Stomach (tissue), 8 donors: ENCODE measurements at regions not wholly inside any gene's neighbourhood (a gene's known extent, or its start where the extent isn't known, plus 50 kb on each side); places are given as distances from the start of the nearest gene placed in this dataset.

ENCODE experiments used
- DNase-seq, 2 donors: peaks; one replicate each; pipeline versions ENCODE4 v3.0.0 to v3.0.0-alpha.2; 2013 to 2019
- H3K27ac ChIP-seq, 5 donors: fragments of 200-600 bp in 4 of 5; sonication (generic) in 4 of 5; one replicate each; pipeline ENCODE4 v1.5.1; 2013 to 2019; ENCODE audit warnings: mild to moderate bottlenecking in 1 of 5, moderate library complexity in 1 of 5
- H3K27me3 ChIP-seq, 3 donors: fragments of 200-600 bp; sonication (generic); one replicate each; pipeline ENCODE4 v1.5.1; 2017 to 2019; ENCODE audit warnings: mixed run types in 1 of 3
- H3K36me3 ChIP-seq, 4 donors: fragments of 200-600 bp; sonication (generic); 1 replicate in 3 of 4; 2 replicates in 1 of 4; pipeline ENCODE4 v1.5.1; 2016 to 2019
- H3K4me1 ChIP-seq, 4 donors: fragments of 200-600 bp; sonication (generic); one replicate each; pipeline ENCODE4 v1.5.1; 2016 to 2019
- H3K4me3 ChIP-seq, 4 donors: fragments of 200-600 bp; sonication (generic) in 3 of 4; one replicate each; pipeline ENCODE4 v1.5.1; 2016 to 2019; ENCODE audit warnings: mild to moderate bottlenecking in 1 of 4
- H3K9me3 ChIP-seq, 4 donors: fragments of 200-600 bp; sonication (generic); one replicate each; pipeline ENCODE4 v1.5.1; 2016 to 2019
- EP300 ChIP-seq: sonication (generic); formaldehyde crosslinking; IDR thresholded peaks from one replicate; pipeline ENCODE4 v1.6.1; 2017; ENCODE audit warnings: antibody characterized with exemption
- POLR2A ChIP-seq, 4 donors: fragments of 450-650 bp; IDR thresholded peaks; one replicate each; pipeline ENCODE4 v1.6.1; 2016; ENCODE audit warnings: antibody characterized with exemption in 4 of 4, control low read depth in 2 of 4, mild to moderate bottlenecking in 1 of 4, moderate library complexity in 1 of 4
- POLR2AphosphoS5 ChIP-seq, 3 donors: sonication (generic); formaldehyde crosslinking; IDR thresholded peaks; one replicate each; pipeline ENCODE4 v1.6.1; 2016; ENCODE audit warnings: antibody characterized with exemption in 3 of 3
- WGBS, 5 donors: extraction: QIAGEN DNeasy Blood & Tissue Kit in 3 of 5; methylation state at CpG; one replicate each; pipeline versions ENCODE4 v1.1.5 to v1.1.7; 2013 to 2018; 5-methylcytosine and 5-hydroxymethylcytosine counted together
- intact Hi-C: fragments of 100-400 bp; cut with DNase I; formaldehyde crosslinking; loops from one replicate; pipeline ENCODE4 v1.15.1; 2023; ENCODE audit warnings: low total_unique reads
- TF ChIP-seq, protein P1 (sequence below), 7 experiments: fragments of 450-650 bp in 4 of 7; fragments of 200-600 bp in 3 of 7; sonication (generic) in 3 of 7; IDR thresholded peaks; one replicate each; pipeline ENCODE4 v1.5.1; 2016 to 2019; ENCODE audit warnings: antibody characterized with exemption in 7 of 7, control low read depth in 2 of 7, mild to moderate bottlenecking in 1 of 7
- donor health status: healthy with polysubstance abuse.
- donor health status: Bipolar disorder and iron deficiency.
- donor health status: healthy.

DNA sequence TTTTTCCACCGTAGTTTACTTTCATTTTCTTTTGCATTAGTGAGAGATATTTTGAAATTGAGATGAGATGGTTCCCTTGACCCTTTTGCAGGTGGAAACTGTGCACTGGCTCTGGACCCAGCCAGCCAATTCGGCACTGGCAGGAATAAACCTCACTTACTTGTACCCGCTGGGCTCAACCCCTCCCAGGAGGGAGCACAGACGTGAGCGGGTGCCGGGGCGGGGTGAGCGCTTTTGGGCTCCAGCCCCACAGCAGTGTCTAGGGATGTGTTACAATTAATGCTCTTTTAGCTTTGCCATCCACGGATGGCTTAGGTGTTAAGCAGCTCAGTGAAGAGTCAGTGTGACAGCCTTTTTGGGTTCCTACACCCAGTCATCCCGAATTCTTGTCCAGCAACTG, 766.1 kb upstream of the CHD1 start:
- H3K27ac ChIP-seq, result no peak overlapping the region
- WGBS, 5 donors, result 89 to 93% (median 91%) methylated on average over 10 of the region's 10 CpGs
- no peaks in the 10 kb centered on the region for H3K36me3 ChIP-seq
- no peaks in the 10 kb centered on the region for H3K4me1 ChIP-seq
- no peaks in the 10 kb centered on the region for H3K27me3 ChIP-seq
- H3K9me3 ChIP-seq, result no peaks in the 10 kb centered on the region
- intact Hi-C loops, result no loop called here
- no peak overlapping the region for H3K4me3 ChIP-seq
- DNase-seq, result no peak
- no peak for TF ChIP-seq POLR2A (IDR thresholded peaks at IDR 0.05)
- TF ChIP-seq, protein P1, sequence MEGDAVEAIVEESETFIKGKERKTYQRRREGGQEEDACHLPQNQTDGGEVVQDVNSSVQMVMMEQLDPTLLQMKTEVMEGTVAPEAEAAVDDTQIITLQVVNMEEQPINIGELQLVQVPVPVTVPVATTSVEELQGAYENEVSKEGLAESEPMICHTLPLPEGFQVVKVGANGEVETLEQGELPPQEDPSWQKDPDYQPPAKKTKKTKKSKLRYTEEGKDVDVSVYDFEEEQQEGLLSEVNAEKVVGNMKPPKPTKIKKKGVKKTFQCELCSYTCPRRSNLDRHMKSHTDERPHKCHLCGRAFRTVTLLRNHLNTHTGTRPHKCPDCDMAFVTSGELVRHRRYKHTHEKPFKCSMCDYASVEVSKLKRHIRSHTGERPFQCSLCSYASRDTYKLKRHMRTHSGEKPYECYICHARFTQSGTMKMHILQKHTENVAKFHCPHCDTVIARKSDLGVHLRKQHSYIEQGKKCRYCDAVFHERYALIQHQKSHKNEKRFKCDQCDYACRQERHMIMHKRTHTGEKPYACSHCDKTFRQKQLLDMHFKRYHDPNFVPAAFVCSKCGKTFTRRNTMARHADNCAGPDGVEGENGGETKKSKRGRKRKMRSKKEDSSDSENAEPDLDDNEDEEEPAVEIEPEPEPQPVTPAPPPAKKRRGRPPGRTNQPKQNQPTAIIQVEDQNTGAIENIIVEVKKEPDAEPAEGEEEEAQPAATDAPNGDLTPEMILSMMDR (IDR thresholded peaks at IDR 0.05), result no peak
- TF ChIP-seq EP300, result no peak
- TF ChIP-seq POLR2AphosphoS5 (IDR thresholded peaks at IDR 0.05), result no peak

DNA sequence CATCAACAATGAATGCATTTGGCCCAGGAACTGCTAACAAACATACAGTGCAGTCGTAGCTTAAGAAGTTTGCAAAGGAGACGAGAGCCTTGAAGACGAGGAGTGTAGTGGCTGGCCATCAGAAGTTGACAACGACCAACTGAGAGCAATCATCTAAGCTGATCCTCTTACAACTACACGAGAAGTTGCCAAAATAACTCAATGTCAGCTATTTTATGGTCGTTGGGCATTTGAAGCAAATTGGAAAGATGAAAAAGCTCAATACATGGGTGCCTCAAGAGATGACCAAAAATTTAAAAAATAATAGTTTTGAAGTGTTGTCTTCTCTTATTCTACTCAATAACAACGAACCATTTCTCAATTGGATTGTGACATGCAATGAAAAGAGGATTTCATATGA, 757.7 kb upstream of the CHD1 start:
- Histone ChIP-seq H3K4me3 (no peak overlapping the region), H3K9me3 (no peaks in the 10 kb centered on the region), H3K4me1 (no peaks in the 10 kb centered on the region), H3K36me3 (no peaks in the 10 kb centered on the region), H3K27ac (no peak overlapping the region), H3K27me3 (no peaks in the 10 kb centered on the region)
- intact Hi-C loops, result no loop called here
- 73 to 81% (median 79%) methylated on average over 7 of the region's 7 CpGs for WGBS, 5 donors
- DNase-seq, result no peak
- TF ChIP-seq, protein P1 (IDR thresholded peaks at IDR 0.05), result no peak
- TF ChIP-seq EP300, result no peak
- no peak for TF ChIP-seq POLR2AphosphoS5 (IDR thresholded peaks at IDR 0.05)

DNA sequence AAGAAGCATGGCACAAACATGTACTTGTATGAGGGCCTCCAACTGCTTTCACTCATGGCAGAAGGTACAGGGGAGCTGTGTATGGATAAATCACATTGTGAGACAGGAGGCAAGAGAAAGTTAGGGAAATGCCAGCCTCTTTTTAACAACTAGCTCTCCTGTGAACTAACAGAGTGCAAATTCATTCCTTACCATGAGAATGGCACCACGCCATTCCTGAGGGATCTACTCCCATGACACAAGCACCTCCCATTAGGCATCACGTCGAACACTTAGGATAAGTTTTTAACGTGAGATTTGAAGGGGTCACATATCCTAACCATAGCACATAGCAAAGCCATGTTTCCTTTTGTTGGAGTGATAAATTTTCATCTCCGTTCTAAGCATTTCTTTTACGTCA, 747.2 kb upstream of the CHD1 start:
- intact Hi-C loops, result no loop called here
- 75 to 88% (median 81%) methylated on average over 6 of the region's 6 CpGs for WGBS, 5 donors

DNA sequence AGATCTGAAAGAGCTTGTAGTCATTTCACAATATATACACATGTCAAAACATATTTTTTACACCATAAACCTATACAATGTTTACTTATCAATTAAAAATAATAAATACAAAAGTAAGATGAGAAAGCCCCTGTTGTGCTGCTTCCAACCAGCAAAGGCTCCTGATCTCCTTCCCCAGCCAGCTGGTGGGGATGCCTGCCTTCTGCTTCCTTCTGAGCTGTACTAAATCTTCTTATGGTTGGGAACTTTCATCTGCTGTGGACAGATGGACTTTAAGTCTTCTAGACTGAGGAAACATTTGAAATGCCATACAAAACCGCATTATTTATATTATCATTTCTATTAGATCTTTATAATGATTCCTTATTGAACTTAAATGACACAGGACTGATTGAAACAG, 745.3 kb upstream of the CHD1 start:
- Histone ChIP-seq H3K27ac (no peak overlapping the region), H3K9me3 (no peaks in the 10 kb centered on the region), H3K4me3 (no peak overlapping the region), H3K36me3 (no peaks in the 10 kb centered on the region), H3K4me1 (no peaks in the 10 kb centered on the region), H3K27me3 (no peaks in the 10 kb centered on the region)
- TF ChIP-seq POLR2A (IDR thresholded peaks at IDR 0.05) (no peak), EP300 (no peak), POLR2AphosphoS5 (IDR thresholded peaks at IDR 0.05) (no peak)
- TF ChIP-seq, protein P1 (IDR thresholded peaks at IDR 0.05), result no peak
- 44 to 65% (median 59%) methylated on average over 1 of the region's 1 CpG for WGBS, 5 donors
- DNase-seq, result no peak
- intact Hi-C loops, result no loop called here

More for the DNA sequence above, 747.2 kb upstream of the CHD1 start:
- H3K4me3 ChIP-seq, result no peak overlapping the region
- no peak for TF ChIP-seq EP300
- TF ChIP-seq, protein P1 (IDR thresholded peaks at IDR 0.05), result no peak
- no peak for TF ChIP-seq POLR2AphosphoS5 (IDR thresholded peaks at IDR 0.05)
- no peak for TF ChIP-seq POLR2A (IDR thresholded peaks at IDR 0.05)
- H3K36me3 ChIP-seq, result no peaks in the 10 kb centered on the region
- H3K27ac ChIP-seq, result no peak overlapping the region
- H3K4me1 ChIP-seq, result no peaks in the 10 kb centered on the region
- no peaks in the 10 kb centered on the region for H3K9me3 ChIP-seq
- DNase-seq, result no peak
- no peaks in the 10 kb centered on the region for H3K27me3 ChIP-seq
